WTC11 (cell line): ENCODE measurements at regions not wholly inside any gene's neighbourhood (a gene's known extent, or its start where the extent isn't known, plus 50 kb on each side); places are given as distances from the start of the nearest gene placed in this dataset.

ENCODE experiments used
- ATAC-seq: fragments of 200-7000 bp; cut with Tn5 transposase; 2 replicates; pipeline ENCODE4 v1.10.0; 2021; ENCODE audit warnings: mild to moderate bottlenecking, moderate library complexity
- CTCF ChIA-PET: fragments of 300-600 bp; sonication (Branson Sonifier 250); formaldehyde crosslinking; loops from one replicate; lab custom pipeline; 2021; ENCODE audit warnings: antibody characterized with exemption; lab: Charles Lee
- POLR2A ChIA-PET: fragments of 350-600 bp; sonication (Branson Sonifier 250); formaldehyde crosslinking; loops from one replicate; lab custom pipeline; 2021; ENCODE audit warnings: antibody characterized with exemption; lab: Charles Lee
- DNase-seq: peaks from one replicate; pipeline ENCODE4 v3.0.0; 2021; ENCODE audit warnings: low spot score
- H3K27ac Mint-ChIP-seq: 2 replicates; pipeline ENCODE4 v1.8.0; 2021; ENCODE audit warnings: mixed read lengths
- H3K27me3 Mint-ChIP-seq: 2 replicates; pipeline ENCODE4 v1.8.0; 2021; ENCODE audit warnings: low read depth, mild to moderate bottlenecking, moderate library complexity, mixed read lengths
- H3K36me3 Mint-ChIP-seq: 2 replicates; pipeline ENCODE4 v1.8.0; 2021; ENCODE audit warnings: mixed read lengths
- H3K4me1 Mint-ChIP-seq: 2 replicates; pipeline ENCODE4 v1.8.0; 2022; ENCODE audit warnings: mixed read lengths
- H3K4me3 Mint-ChIP-seq: 2 replicates; pipeline ENCODE4 v1.8.0; 2021; ENCODE audit warnings: mild to moderate bottlenecking, moderate library complexity, mixed read lengths
- H3K9me3 Mint-ChIP-seq: 2 replicates; pipeline ENCODE4 v1.8.0; 2021; ENCODE audit warnings: mixed read lengths
- FOXP1 ChIP-seq: sonication (generic); formaldehyde crosslinking; IDR thresholded peaks from 2 replicates; pipeline ENCODE4 v1.8.0; 2022; ENCODE audit warnings: missing genetic modification reagents, mild to moderate bottlenecking, moderate library complexity, borderline replicate concordance
- MXD4 ChIP-seq: fragments of 250-450 bp; sonication (Bioruptor Pico); IDR thresholded peaks from 2 replicates; pipeline ENCODE4 v1.8.0; 2021; ENCODE audit warnings: mild to moderate bottlenecking, moderate library complexity, borderline replicate concordance
- RELA ChIP-seq: sonication (generic); formaldehyde crosslinking; IDR thresholded peaks from 2 replicates; pipeline ENCODE4 v1.8.1; 2022; ENCODE audit warnings: missing genetic modification reagents, mild to moderate bottlenecking, borderline replicate concordance
- TEAD1 ChIP-seq: sonication (generic); formaldehyde crosslinking; IDR thresholded peaks from 2 replicates; pipeline ENCODE4 v1.8.0; 2022; ENCODE audit warnings: mild to moderate bottlenecking, missing genetic modification reagents
- TF ChIP-seq, protein P1 (sequence below): sonication (generic); formaldehyde crosslinking; IDR thresholded peaks from 2 replicates; pipeline ENCODE4 v1.8.1; 2022; ENCODE audit warnings: low read depth, mild to moderate bottlenecking, moderate library complexity, missing genetic modification reagents, borderline replicate concordance
- TF ChIP-seq, protein P2 (sequence below): sonication (generic); formaldehyde crosslinking; IDR thresholded peaks from 2 replicates; pipeline ENCODE4 v1.8.0; 2023; ENCODE audit warnings: mild to moderate bottlenecking, missing genetic modification reagents
- TF ChIP-seq, protein P3 (sequence below): sonication (generic); formaldehyde crosslinking; IDR thresholded peaks from 2 replicates; pipeline ENCODE4 v1.8.0; 2023; ENCODE audit warnings: missing genetic modification reagents, mild to moderate bottlenecking, borderline replicate concordance

DNA sequence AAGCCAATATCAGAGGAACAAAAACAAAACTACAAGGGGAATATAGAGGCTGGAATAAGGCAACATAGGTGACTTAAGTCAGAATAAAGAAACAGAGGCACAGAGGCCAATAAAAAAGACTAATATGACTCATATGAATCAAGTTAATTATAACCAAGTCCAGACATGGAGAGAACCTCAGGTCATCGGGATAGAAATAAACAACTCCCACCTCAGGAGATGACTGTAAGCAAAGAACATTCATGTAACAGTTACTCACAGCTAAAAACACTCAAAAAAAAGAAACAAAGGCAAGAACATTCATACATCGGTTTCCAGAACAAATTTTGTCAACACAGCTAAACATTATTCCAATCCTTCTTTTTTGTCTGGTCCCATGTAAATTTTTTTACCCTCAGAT is 60.3 kb upstream of the RXFP1 start (continued):
- TF ChIP-seq, protein P1, sequence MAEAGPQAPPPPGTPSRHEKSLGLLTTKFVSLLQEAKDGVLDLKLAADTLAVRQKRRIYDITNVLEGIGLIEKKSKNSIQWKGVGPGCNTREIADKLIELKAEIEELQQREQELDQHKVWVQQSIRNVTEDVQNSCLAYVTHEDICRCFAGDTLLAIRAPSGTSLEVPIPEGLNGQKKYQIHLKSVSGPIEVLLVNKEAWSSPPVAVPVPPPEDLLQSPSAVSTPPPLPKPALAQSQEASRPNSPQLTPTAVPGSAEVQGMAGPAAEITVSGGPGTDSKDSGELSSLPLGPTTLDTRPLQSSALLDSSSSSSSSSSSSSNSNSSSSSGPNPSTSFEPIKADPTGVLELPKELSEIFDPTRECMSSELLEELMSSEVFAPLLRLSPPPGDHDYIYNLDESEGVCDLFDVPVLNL (CRISPR knock-in tag) = no peak
- TF ChIP-seq FOXP1 = no peak
- TF ChIP-seq, protein P2, sequence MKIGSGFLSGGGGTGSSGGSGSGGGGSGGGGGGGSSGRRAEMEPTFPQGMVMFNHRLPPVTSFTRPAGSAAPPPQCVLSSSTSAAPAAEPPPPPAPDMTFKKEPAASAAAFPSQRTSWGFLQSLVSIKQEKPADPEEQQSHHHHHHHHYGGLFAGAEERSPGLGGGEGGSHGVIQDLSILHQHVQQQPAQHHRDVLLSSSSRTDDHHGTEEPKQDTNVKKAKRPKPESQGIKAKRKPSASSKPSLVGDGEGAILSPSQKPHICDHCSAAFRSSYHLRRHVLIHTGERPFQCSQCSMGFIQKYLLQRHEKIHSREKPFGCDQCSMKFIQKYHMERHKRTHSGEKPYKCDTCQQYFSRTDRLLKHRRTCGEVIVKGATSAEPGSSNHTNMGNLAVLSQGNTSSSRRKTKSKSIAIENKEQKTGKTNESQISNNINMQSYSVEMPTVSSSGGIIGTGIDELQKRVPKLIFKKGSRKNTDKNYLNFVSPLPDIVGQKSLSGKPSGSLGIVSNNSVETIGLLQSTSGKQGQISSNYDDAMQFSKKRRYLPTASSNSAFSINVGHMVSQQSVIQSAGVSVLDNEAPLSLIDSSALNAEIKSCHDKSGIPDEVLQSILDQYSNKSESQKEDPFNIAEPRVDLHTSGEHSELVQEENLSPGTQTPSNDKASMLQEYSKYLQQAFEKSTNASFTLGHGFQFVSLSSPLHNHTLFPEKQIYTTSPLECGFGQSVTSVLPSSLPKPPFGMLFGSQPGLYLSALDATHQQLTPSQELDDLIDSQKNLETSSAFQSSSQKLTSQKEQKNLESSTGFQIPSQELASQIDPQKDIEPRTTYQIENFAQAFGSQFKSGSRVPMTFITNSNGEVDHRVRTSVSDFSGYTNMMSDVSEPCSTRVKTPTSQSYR = no peak
- no peak for TF ChIP-seq MXD4 (CRISPR knock-in tag)
- no peak for TF ChIP-seq RELA (CRISPR knock-in tag)

DNA sequence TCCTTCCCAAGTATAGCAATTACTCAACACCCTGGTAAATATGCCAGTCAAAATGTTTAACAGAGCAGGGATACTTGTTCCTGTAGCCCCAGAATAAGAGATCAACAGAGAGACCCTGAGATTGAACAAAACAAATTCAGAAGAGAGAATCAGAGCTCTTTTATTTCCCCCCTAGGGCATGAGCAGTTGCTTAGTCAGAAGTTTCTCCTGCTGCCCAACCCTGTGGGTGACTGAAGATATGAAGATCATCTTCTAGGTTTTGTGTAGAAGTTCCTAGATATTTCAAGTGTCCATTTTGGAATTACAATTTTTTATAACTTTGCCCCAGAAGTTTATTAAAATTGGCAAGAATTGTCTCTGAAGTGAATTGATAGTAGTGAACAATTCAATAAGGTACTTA is 59.1 kb upstream of the RXFP1 start:
- ChIA-PET CTCF (interaction anchor here (1.3 kb wide), 1 partner anchor 33 kb away, joined by 3 read pairs; no protein-coding TSS in a partner anchor), POLR2A (no interaction called here)
- H3K27me3 Mint-ChIP-seq = no peaks in the 10 kb centered on the region
- H3K36me3 Mint-ChIP-seq = no peaks in the 10 kb centered on the region
- no peaks in the 10 kb centered on the region for H3K4me1 Mint-ChIP-seq
- ATAC-seq (no peak), DNase-seq (no peak)
- no peak overlapping the region for H3K4me3 Mint-ChIP-seq
- no peaks in the 10 kb centered on the region for H3K9me3 Mint-ChIP-seq
- no peak overlapping the region for H3K27ac Mint-ChIP-seq
- TF ChIP-seq, protein P3, sequence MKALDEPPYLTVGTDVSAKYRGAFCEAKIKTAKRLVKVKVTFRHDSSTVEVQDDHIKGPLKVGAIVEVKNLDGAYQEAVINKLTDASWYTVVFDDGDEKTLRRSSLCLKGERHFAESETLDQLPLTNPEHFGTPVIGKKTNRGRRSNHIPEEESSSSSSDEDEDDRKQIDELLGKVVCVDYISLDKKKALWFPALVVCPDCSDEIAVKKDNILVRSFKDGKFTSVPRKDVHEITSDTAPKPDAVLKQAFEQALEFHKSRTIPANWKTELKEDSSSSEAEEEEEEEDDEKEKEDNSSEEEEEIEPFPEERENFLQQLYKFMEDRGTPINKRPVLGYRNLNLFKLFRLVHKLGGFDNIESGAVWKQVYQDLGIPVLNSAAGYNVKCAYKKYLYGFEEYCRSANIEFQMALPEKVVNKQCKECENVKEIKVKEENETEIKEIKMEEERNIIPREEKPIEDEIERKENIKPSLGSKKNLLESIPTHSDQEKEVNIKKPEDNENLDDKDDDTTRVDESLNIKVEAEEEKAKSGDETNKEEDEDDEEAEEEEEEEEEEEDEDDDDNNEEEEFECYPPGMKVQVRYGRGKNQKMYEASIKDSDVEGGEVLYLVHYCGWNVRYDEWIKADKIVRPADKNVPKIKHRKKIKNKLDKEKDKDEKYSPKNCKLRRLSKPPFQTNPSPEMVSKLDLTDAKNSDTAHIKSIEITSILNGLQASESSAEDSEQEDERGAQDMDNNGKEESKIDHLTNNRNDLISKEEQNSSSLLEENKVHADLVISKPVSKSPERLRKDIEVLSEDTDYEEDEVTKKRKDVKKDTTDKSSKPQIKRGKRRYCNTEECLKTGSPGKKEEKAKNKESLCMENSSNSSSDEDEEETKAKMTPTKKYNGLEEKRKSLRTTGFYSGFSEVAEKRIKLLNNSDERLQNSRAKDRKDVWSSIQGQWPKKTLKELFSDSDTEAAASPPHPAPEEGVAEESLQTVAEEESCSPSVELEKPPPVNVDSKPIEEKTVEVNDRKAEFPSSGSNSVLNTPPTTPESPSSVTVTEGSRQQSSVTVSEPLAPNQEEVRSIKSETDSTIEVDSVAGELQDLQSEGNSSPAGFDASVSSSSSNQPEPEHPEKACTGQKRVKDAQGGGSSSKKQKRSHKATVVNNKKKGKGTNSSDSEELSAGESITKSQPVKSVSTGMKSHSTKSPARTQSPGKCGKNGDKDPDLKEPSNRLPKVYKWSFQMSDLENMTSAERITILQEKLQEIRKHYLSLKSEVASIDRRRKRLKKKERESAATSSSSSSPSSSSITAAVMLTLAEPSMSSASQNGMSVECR (CRISPR knock-in tag) = no peak
- no peak for TF ChIP-seq TEAD1 (CRISPR knock-in tag)
- TF ChIP-seq MXD4 (CRISPR knock-in tag) = no peak
